Vagina (tissue), 2 donors: ENCODE measurements at regions not wholly inside any gene's neighbourhood (a gene's known extent, or its start where the extent isn't known, plus 50 kb on each side); places are given as distances from the start of the nearest gene placed in this dataset.

ENCODE experiments used
- POLR2A ChIP-seq, 2 donors: fragments of 450-650 bp; IDR thresholded peaks; one replicate each; pipeline ENCODE4 v1.6.1; 2017; ENCODE audit warnings: antibody characterized with exemption in 2 of 2, mild to moderate bottlenecking in 2 of 2, moderate library complexity in 2 of 2
- POLR2AphosphoS5 ChIP-seq, 2 donors: sonication (generic); formaldehyde crosslinking; IDR thresholded peaks; one replicate each; pipeline ENCODE4 v1.9.0; 2017; ENCODE audit warnings: antibody characterized with exemption in 2 of 2, mild to moderate bottlenecking in 2 of 2, low read depth in 1 of 2; ENCODE audit not compliant: insufficient read depth in 1 of 2
- TF ChIP-seq, protein P1 (sequence below), 3 experiments: fragments of 450-650 bp in 2 of 3; fragments of 200-600 bp in 1 of 3; sonication (generic) in 1 of 3; IDR thresholded peaks; one replicate each; pipeline ENCODE4 v1.5.1; 2017 to 2019; ENCODE audit warnings: antibody characterized with exemption in 3 of 3, mild to moderate bottlenecking in 2 of 3, moderate library complexity in 2 of 3

DNA sequence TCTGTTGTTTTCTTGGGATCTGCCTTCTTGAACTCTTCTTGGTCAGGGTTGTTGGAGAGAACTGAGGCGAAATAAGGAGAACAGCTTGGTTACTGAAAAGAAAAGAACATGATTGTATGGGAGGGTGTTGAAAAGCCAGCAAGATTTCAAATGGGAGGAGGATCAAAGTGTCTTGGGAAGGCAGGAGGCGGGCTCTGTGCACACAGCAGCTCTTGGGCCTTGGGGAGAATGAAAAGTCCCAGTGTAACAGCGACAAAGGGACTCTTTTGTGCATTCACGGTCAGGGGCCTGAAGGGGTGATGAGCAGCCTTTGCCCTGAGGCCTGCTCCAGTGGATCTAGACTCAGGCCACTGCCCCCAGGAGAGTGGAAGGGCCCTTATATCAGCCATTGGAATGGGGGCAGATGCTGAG is 135.4 kb downstream of the ADAMTS15 start:
- TF ChIP-seq, protein P1, sequence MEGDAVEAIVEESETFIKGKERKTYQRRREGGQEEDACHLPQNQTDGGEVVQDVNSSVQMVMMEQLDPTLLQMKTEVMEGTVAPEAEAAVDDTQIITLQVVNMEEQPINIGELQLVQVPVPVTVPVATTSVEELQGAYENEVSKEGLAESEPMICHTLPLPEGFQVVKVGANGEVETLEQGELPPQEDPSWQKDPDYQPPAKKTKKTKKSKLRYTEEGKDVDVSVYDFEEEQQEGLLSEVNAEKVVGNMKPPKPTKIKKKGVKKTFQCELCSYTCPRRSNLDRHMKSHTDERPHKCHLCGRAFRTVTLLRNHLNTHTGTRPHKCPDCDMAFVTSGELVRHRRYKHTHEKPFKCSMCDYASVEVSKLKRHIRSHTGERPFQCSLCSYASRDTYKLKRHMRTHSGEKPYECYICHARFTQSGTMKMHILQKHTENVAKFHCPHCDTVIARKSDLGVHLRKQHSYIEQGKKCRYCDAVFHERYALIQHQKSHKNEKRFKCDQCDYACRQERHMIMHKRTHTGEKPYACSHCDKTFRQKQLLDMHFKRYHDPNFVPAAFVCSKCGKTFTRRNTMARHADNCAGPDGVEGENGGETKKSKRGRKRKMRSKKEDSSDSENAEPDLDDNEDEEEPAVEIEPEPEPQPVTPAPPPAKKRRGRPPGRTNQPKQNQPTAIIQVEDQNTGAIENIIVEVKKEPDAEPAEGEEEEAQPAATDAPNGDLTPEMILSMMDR (IDR thresholded peaks at IDR 0.05), result no peak
- TF ChIP-seq POLR2A (IDR thresholded peaks at IDR 0.05), result no peak
- TF ChIP-seq POLR2AphosphoS5 (IDR thresholded peaks at IDR 0.05; ENCODE audit: insufficient read depth in 1 of 2, low read depth in 1 of 2), result no peak
